ENCODE measurements at regions not wholly inside any gene's neighbourhood (a gene's known extent, or its start where the extent isn't known, plus 50 kb on each side); places are given as distances from the start of the nearest gene placed in this dataset.
"Not testable (repeated sequence)": the region's sequence is repeated elsewhere in the genome, so short reads cannot be mapped to it uniquely, and the experiment has no call there.

DNA sequence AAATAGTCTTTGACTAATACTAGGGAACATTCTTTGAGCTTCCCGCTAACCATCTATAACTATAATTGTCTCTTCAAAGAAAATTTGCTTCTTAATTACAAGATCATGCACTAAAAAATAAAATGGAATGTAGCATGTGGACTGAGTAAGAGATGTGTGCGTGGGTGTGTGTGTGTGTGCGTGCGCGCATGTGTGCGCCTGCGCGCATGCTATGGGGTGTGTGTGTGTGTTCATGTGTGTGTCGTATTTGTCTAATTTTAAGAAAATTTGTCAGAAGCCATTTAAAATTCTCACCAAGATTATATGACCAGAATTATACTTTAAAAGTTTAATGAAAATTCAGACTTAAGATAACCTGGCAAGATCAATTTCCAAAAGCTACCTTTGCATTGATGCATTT lies 593.0 kb downstream of the ACTL7B start:
- no peak overlapping the region for H3K27ac ChIP-seq
- TF ChIP-seq, protein P1, sequence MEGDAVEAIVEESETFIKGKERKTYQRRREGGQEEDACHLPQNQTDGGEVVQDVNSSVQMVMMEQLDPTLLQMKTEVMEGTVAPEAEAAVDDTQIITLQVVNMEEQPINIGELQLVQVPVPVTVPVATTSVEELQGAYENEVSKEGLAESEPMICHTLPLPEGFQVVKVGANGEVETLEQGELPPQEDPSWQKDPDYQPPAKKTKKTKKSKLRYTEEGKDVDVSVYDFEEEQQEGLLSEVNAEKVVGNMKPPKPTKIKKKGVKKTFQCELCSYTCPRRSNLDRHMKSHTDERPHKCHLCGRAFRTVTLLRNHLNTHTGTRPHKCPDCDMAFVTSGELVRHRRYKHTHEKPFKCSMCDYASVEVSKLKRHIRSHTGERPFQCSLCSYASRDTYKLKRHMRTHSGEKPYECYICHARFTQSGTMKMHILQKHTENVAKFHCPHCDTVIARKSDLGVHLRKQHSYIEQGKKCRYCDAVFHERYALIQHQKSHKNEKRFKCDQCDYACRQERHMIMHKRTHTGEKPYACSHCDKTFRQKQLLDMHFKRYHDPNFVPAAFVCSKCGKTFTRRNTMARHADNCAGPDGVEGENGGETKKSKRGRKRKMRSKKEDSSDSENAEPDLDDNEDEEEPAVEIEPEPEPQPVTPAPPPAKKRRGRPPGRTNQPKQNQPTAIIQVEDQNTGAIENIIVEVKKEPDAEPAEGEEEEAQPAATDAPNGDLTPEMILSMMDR (conservative IDR thresholded peaks at IDR 0.05): no peak

DNA sequence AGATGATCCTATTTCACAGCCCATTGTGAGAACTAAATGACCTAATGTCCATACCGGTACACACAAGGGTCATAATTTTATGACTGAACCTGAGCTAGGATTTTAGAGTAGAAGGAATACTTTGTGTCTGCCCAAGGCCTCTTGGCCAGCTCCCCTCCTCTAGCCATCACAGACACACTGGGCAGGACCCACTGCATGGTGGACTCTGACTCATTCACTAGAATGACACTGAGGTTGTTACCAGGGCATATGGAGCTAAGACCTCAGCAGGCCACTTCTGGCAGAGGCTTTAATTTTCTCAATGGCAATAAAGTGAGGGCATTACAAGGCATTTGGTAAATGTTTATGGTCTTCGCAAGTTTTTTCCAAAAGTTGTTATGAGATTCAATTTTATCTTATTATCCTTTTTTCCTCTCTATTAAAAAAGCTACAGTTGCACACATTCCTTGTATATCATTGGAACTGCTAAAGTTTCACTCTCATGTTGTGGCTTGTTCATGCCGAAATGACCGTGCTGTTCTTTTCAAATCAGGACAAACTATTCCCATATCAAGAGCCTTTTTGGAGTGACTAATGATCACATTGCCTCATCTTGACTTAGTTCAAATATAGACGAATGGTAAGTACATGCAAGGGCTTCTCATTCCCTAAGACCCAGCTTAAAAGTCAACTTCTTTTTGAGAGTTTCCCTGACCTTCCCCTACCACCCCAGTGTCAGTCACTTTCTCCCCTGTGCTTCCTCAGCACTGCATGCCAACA lies 595.7 kb downstream of the ACTL7B start:
- TF ChIP-seq, protein P1 (conservative IDR thresholded peaks at IDR 0.05): no peak
- H3K27ac ChIP-seq: no peak overlapping the region

DNA sequence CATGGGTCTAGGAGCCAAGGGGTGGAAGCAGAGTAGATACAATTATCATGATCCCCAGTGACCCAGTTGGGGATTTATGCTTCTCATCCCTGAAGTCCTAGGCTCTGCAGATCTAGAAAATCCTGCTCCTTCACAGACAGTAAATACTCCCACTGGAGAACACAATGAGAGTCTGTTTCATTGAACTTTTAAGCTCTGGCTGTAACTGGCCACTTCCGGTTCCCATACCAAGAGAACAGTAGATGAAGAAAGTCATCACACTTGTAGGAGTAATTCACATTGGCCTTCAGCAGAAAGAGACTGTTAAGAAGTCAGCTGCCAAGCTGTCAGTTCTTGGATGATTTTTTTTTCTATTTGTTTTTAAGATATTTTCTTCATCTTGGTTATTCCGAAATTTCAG lies 597.1 kb downstream of the ACTL7B start:
- TF ChIP-seq, protein P1 (conservative IDR thresholded peaks at IDR 0.05): no peak
- H3K27ac ChIP-seq: no peak overlapping the region

DNA sequence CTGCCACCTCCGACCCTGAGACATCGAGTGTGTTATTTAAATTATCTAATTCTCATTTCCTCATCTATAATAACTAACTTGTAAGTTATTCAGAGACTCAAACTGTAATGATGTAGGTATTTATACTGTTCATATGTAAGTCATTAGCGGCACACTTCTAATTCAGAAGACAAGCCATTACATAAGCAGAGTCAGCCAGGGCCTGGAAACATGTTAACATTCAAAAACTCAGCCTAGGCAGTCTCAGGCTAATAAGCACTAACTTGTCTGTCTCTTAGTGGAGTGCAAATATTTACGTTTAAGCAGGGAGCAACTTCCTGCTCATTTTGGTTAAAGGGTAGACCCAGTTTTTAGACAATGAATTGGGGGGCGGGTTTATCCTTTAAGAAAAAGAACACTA lies 598.4 kb downstream of the ACTL7B start:
- TF ChIP-seq, protein P1 (conservative IDR thresholded peaks at IDR 0.05): no peak
- H3K27ac ChIP-seq: no peak overlapping the region

DNA sequence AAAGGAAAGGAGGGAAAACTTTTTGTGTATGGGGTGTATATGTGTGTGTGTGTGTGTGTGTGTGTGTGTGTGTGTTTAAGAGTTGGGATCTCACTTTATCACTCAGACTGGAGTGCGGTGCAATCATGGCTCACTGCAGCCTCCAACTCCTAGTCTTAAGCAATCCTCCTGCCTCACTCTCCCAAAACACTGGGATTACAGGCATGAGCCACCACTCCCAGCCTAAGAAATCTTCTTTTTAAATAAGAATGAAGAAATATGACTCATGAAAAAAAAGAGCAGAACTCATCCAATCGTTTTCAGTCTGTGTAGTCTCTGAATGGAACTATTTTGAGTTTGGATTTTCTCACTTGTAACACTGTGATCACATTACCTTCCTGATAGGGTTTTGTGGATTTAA lies 601.5 kb downstream of the ACTL7B start:
- no peak overlapping the region for H3K27ac ChIP-seq
- TF ChIP-seq, protein P1 (conservative IDR thresholded peaks at IDR 0.05): no peak

DNA sequence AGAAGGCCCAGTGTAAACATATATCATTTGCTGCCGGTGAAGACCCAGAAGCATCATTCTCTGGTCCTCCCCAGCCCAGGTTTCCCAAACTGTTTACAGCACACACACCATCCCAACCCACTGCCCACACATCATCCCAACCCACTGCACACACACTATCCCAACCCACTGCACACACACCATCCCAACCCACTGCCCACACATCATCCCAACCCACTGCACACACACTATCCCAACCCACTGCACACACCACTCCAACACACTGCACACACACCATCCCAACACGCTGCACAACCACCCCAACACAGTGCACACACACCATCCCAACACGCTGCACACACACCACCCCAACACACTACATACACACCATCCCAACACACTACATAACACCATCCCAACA lies 608.4 kb downstream of the ACTL7B start:
- H3K27ac ChIP-seq: not testable (repeated sequence)

DNA sequence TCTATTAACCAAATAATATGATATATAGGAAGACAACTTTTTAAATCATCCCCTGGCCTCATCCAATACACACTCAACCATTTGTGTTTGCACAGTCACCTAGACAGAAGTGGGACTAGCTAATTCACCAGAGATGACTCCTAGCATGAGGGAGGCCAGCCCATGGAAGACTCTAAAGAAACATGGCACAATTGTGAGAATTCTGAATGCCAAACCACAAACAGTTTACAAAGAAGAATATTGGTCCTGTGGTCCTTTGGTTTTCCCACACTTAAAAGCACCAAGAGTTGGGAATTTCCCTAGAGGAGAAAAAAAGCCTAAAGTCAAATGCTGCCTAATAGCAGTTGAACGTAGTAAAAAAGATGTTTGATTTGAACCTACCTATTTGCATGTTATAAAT lies 609.9 kb downstream of the ACTL7B start:
- TF ChIP-seq, protein P1 (conservative IDR thresholded peaks at IDR 0.05): no peak
- no peak overlapping the region for H3K27ac ChIP-seq

DNA sequence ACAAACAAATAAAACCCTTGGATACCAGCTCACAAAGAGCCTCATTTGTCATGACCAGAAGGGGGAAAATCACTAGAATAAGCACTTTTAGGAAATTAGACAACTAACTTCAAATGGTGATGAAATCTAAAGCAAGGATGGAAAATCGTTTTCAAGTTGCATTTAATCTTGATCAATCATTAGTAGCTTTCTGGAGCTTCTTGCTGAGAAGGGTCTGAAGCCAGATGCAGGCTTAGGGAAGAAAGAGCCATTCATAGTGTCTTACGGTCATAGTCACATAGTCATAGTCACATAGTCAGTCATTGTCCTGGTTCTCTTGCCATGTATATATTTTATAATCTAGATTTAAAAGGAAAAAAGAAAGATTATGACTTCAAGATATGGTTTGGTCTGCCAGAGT lies 610.5 kb downstream of the ACTL7B start:
- TF ChIP-seq, protein P1 (conservative IDR thresholded peaks at IDR 0.05): no peak

More for the DNA sequence above, 610.5 kb downstream of the ACTL7B start:
- no peak overlapping the region for H3K27ac ChIP-seq
